ENCODE measurements at regions not wholly inside any gene's neighbourhood (a gene's known extent, or its start where the extent isn't known, plus 50 kb on each side); places are given as distances from the start of the nearest gene placed in this dataset.

DNA sequence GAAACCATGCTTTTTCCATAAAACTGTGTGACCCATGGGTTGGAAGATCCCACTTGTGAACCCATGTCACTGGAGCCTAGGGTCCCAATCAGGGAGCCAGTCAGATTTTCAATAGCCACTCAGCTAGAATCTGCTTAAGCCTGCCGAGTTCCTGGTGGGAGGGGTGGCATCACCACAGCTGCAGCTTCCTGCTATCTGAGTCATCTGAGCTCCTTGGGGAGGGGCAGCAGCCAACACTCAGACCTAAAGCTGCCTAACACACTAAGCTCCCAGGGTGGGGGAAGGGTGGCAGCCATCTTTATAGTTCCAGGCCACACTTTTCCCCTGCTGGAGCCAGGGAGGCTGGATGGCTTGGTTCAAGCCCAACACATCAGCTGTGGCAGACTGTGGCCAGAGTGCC is 350.1 kb downstream of the C4orf33 start:
- TF ChIP-seq, protein P1, sequence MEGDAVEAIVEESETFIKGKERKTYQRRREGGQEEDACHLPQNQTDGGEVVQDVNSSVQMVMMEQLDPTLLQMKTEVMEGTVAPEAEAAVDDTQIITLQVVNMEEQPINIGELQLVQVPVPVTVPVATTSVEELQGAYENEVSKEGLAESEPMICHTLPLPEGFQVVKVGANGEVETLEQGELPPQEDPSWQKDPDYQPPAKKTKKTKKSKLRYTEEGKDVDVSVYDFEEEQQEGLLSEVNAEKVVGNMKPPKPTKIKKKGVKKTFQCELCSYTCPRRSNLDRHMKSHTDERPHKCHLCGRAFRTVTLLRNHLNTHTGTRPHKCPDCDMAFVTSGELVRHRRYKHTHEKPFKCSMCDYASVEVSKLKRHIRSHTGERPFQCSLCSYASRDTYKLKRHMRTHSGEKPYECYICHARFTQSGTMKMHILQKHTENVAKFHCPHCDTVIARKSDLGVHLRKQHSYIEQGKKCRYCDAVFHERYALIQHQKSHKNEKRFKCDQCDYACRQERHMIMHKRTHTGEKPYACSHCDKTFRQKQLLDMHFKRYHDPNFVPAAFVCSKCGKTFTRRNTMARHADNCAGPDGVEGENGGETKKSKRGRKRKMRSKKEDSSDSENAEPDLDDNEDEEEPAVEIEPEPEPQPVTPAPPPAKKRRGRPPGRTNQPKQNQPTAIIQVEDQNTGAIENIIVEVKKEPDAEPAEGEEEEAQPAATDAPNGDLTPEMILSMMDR (conservative IDR thresholded peaks at IDR 0.05; ENCODE audit: low read depth, low read length), result no peak
- TF ChIP-seq POLR2A (IDR thresholded peaks at IDR 0.05; ENCODE audit: low read depth, low read length), result no peak
- no peak for TF ChIP-seq RAD21 (IDR thresholded peaks at IDR 0.05; ENCODE audit: low read length)
- TF ChIP-seq MAFK (IDR thresholded peaks at IDR 0.05; ENCODE audit: low read depth, low read length), result no peak
- no peak for TF ChIP-seq RFX5 (IDR thresholded peaks at IDR 0.05; ENCODE audit: low read depth, low read length)

Measured in IMR-90 (cell line).